HL-60 (cell line): ENCODE measurements at regions not wholly inside any gene's neighbourhood (a gene's known extent, or its start where the extent isn't known, plus 50 kb on each side); places are given as distances from the start of the nearest gene placed in this dataset.

Source experiments
- GABPA ChIP-seq: IDR thresholded peaks from 2 replicates; pipeline ENCODE4 v1.6.1; 2012; ENCODE audit warnings: low read depth
- TF ChIP-seq, protein P1 (sequence below): IDR thresholded peaks from one replicate; pipeline ENCODE4 v1.5.1; 2011; ENCODE audit warnings: low read length, control low read depth, inconsistent platforms; ENCODE audit not compliant: insufficient read depth

DNA sequence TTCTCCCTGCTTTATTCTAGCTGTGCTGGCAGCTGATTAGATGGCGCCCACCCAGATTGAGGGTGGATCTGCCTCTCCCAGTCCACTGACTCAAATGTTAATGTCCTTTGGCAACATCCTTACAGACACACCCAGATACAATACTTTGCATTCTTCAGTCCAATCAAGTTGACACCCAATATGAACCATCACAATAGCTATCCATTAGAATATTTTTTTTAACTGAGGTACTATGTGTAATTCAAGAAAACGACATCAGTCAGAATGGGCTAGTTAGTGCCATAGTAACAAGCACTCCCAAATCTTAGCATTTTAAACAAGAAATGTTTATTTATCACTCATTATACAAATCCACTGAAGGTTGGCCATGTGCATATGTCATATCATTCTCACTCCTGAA lies 723.1 kb downstream of the NR2F2 start:
- TF ChIP-seq, protein P1, sequence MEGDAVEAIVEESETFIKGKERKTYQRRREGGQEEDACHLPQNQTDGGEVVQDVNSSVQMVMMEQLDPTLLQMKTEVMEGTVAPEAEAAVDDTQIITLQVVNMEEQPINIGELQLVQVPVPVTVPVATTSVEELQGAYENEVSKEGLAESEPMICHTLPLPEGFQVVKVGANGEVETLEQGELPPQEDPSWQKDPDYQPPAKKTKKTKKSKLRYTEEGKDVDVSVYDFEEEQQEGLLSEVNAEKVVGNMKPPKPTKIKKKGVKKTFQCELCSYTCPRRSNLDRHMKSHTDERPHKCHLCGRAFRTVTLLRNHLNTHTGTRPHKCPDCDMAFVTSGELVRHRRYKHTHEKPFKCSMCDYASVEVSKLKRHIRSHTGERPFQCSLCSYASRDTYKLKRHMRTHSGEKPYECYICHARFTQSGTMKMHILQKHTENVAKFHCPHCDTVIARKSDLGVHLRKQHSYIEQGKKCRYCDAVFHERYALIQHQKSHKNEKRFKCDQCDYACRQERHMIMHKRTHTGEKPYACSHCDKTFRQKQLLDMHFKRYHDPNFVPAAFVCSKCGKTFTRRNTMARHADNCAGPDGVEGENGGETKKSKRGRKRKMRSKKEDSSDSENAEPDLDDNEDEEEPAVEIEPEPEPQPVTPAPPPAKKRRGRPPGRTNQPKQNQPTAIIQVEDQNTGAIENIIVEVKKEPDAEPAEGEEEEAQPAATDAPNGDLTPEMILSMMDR = no peak
- TF ChIP-seq GABPA = no peak
